22Rv1 (cell line): ENCODE measurements at regions not wholly inside any gene's neighbourhood (a gene's known extent, or its start where the extent isn't known, plus 50 kb on each side); places are given as distances from the start of the nearest gene placed in this dataset.

Experiments used
- CTCF ChIP-seq: fragments of 450-650 bp; IDR thresholded peaks from 2 replicates; pipeline ENCODE4 v1.5.1; 2017; ENCODE audit warnings: mild to moderate bottlenecking
- ZFX ChIP-seq: fragments of 450-650 bp; IDR thresholded peaks from 2 replicates; pipeline ENCODE4 v1.6.1; 2017; ENCODE audit warnings: antibody characterized with exemption, borderline replicate concordance

GRCh38 chr21:28391938-28392849 lies 600.5 kb downstream of the LTN1 start:
- TF ChIP-seq CTCF (no peak), ZFX (no peak)
